DND-41 (cell line): ENCODE measurements at regions not wholly inside any gene's neighbourhood (a gene's known extent, or its start where the extent isn't known, plus 50 kb on each side); places are given as distances from the start of the nearest gene placed in this dataset.

Experiments
- CTCF ChIP-seq: IDR thresholded peaks from 2 replicates; pipeline ENCODE4 v1.5.1; 2012; ENCODE audit warnings: borderline replicate concordance, low read length, moderate library complexity, mild to moderate bottlenecking; ENCODE audit not compliant: poor library complexity, severe bottlenecking; ENCODE audit errors: extremely low read depth
- EZH2 ChIP-seq: IDR thresholded peaks from 3 replicates; pipeline ENCODE4 v1.6.1; 2012; ENCODE audit warnings: borderline replicate concordance, low read depth, mild to moderate bottlenecking, moderate library complexity, low read length, inconsistent platforms; ENCODE audit not compliant: severe bottlenecking

DNA sequence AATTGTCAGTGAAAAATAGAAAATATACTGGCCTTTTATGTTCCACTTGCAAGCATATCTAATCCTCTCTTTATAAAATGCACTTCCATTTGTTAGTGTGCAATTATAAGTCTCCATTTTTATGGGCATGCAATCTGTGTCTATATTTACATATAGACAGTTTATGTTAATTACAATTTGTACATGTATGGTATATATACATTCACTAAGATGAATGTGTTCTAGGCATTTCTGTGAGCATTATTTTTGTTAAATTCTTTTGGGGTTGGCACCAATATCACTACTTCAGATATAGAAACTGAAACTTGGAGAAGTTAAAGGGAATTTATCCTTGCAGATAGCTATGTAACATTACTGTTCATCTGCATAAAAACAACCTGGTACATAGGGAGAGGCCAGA, 470.8 kb upstream of the LMO3 start:
- no peak for TF ChIP-seq CTCF
- TF ChIP-seq EZH2 = no peak
